Activated CD4-positive, alpha-beta T cell treated with anti-CD3 and anti-CD28 coated beads, Interleukin-2, amount 50 U/mL, for 48 hours (primary cell): ENCODE measurements at regions not wholly inside any gene's neighbourhood (a gene's known extent, or its start where the extent isn't known, plus 50 kb on each side); places are given as distances from the start of the nearest gene placed in this dataset.

Experiments
- DNase-seq, 2 experiments: peaks; one replicate each; pipeline ENCODE4 v3.0.0-alpha.2; 2020

DNA sequence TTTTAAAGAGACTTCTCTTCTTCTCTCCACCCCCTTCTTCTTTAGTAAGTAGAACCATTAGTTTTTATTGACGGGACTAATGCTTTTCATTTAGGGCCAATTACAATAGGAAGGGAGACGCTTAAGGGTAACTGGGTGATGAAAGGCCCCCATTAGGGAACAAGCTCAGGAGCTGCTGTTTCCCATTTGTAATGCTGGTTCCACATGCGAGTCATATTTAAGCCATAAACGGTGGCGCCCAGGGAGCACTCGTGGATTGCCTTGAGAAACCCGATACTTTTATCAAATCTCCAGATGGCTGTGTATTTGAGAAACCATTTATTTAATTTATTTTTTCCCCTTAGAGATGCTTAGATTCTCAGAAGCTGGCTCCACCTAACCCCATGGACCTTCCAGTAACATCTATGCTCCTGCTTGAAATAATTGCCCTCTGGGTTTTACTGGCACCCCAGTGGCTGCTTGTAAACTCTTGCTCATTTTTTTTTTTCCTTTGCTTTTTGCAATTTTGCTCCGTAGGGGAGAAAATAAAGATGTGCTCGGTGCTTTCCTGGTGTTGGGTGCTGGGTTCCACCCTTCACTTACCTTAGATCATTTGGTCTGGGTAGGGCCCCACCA lies 124.2 kb upstream of the MSX1 start:
- DNase-seq: no peak

DNA sequence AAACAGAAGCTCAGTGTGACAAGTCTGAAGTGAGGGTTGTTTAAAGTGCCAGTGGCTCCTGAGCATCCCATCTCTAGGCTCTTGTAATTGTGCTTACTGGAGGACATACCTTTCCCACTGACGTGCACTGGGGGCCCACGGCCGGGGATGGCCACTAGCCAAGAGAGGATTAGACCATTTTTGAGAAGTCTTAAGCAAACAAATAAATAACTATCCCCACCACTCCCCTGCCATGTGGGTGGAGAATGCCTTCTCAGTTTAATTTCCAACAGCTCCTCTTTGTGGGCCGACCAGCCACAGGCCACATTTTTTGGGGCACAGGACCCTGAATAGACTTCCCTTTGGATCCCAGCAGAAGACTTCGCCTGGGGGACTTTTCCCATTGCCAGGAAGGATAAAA lies 125.0 kb upstream of the MSX1 start:
- DNase-seq: no peak

DNA sequence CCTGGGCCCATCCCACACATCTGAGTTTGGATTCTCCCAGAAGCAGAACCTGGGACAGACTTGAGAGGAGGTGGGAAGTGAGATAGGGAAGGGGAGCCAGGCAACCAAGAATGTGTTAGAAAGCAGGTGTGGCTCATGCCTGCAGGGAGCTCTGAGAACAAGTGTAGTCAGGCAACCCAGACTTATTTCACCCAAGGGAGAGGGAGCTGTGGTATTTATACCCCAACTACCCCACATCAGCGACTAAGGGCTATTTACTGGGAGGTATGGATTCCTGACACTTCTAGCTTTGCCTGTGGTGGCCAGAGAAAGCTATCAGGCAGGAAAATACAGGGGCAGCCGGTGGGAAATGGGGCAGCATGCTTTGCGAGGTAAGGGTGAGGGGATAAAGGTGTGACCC lies 125.8 kb upstream of the MSX1 start:
- no peak for DNase-seq

DNA sequence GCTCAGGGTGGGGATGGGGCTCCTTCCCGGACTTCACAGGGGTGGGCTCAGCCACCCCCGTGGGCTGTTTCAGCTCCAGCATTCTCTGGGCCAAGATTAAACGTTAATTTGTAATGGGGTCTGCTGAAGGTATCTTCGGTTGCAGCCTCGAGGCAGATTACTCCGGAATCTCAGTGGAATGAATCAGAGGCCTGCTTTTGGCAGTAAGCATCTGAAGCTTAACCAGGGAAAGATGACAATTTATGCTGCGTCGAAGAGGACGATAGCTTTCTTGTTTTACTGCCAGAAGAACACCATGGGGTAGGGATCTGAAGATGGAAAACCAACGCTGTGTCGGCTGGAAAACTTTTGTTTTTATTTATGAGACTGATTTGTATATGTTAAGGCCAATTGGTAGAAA lies 129.2 kb upstream of the MSX1 start:
- no peak for DNase-seq

DNA sequence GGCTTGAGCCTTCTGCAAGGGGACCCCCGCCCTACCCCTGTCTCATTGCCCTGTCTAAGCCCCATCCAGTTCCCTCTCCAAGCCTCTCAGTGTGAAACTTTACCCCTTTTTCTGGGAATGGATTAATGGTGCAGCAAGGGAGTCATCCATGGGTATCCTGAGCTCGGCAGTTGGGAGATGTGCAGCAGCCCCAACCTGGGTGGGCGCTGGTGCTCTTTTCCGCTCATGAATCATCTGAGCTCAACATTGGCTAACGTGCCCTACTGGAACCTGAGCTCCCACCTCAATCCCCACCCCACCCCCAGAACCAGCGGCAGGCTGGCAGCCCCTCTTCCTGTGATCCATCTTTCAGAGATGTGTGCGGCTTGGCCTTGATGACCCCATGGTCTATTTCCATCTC lies 130.3 kb upstream of the MSX1 start:
- no peak for DNase-seq

DNA sequence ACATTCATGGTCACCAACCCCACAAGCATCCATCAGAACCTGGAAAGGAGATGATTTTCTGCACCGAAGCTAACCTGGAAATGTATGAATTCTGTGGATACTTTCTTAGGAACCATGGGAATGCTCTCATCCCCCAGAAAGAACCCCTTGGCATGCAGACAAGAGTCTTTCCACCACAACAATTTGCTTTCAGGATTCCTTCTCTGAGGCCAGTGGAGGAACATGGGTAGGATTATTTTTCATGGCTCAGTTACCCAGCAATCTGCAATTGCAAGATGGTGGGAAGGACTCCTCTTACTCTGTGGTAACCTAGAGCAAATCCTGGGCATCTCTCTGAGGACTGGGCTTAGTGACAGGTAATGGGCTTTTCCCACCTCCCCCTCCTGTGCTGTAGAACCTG lies 131.9 kb upstream of the MSX1 start:
- no peak for DNase-seq

DNA sequence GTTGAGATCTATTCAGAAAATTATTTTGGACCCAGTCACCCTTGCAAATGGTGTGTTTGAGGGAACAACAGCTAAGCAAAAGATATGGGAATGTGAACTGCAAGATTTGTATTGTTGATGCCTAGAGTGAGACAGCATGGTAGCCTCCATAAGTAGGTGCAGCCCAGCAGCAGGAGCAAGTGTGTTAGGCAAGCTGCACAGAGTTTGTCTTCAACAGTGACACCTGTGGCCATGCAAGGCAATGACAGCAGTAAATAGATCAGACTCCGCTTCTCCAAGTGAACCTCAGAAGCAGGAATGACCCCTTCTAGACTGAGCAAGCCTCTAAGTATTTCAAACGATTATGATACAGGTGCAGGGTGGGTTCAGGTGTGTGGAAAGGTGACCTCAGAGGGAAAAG lies 133.4 kb upstream of the MSX1 start:
- DNase-seq: no peak

DNA sequence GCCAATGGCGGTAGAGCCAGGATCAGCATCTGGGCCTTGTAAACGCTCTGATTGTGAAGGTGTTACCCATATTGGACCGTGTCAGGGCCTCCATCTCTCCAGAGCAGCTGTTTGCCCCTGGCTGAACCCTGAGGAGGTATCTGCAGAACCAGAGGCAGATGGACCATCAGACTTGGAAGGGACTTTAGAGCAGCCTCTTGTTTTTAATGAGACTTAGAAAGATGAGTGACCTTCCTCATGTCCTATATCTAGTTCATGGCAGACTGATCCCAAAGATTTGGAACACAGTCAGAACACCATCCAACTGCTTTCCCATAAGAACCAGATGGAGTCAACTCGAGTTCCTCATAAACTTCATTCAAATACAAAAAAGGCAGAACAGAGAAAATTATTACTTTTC lies 135.1 kb upstream of the MSX1 start:
- DNase-seq: no peak

DNA sequence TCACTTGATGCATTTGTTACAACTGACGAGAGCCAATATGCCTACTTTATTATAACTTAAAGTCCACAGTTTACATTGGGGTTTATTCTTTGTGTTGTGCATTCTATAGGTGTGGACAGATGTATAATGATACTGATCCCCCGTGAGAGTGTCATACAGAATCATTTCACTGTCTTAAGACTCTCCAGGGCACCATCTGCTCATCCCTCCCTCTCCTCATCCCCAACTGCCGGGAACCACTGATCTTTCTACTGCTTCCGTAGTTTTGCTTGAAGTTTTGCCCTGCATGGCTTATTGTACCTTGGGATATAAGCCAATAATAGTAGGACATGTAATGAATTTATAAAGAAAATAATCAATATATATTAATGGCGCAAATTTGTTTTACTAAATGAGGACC lies 137.8 kb upstream of the MSX1 start:
- DNase-seq: no peak

DNA sequence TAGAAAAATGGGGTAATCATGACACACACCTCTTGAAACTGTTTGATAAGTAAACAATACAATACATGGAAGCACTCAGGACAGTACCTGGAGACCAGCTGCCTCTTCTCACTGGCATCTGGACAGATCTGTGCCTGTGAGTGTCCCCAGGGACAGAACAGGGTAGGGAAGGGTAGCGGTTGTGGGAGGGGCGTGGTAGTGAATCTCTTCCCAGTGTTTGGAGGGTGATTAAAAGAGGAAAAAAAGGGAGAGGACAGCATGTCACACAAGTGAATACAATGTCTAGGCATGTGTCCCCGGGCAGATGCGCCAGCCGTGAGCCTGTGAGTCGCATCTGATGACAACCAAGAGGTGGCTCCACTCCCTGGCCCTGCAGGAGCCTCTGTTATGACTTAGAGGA lies 138.8 kb upstream of the MSX1 start:
- DNase-seq: no peak

DNA sequence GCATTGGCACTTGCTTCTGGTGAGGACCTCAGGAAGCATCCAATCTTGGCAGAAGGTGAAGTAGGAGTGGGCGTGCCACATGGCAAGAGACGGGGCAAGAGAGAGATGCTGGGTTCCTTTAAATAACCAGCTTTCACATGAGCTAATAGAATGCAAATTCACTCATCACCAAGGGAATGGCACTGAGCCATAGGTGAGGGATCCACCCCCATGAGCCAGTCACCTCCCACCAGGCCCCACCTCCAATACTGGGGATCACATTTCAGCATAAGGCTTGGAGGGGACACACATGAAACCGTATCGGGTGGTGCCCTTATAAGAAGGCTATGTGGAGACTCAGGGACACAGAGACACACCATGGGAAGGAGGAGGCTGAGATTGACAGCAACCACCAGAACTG lies 140.0 kb upstream of the MSX1 start:
- DNase-seq: no peak

DNA sequence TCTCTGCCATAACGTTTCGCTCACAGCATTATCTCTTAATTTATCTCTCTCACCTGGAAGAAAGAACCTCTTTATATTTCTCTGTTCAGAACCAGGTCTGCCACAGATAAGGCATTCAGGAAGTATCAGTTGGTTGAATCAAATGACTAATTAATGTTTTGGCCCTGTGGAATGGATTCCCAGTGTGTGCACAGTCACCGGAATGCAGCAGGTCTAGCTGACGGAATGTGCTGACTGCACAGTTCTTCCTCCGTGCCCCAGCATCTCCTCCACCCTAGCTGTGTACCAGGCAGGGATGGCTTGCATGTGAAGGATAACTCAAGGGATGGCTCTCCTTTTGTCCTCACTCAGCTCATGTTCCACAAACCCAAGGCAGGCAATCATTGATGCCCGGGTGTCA lies 141.8 kb upstream of the MSX1 start:
- DNase-seq: no peak

DNA sequence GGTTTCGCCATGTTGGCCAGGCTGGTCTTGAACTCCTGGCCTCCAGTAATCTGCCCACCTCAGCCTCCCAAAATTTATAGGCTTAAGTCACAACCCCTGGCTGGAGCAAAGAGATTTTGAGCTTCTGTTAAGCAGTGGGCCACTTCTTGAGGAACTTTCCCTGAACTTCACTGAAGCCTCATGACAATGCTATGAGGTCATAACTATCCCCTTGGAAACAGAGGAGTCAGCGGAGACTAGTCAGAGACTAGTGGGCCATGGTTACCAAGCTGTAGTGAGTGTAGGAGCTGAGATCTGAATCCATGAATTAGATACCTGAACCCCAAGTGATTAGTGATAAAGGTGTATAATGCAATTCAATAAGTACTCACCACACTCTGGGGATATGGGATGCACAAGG lies 145.1 kb upstream of the MSX1 start:
- DNase-seq: no peak

DNA sequence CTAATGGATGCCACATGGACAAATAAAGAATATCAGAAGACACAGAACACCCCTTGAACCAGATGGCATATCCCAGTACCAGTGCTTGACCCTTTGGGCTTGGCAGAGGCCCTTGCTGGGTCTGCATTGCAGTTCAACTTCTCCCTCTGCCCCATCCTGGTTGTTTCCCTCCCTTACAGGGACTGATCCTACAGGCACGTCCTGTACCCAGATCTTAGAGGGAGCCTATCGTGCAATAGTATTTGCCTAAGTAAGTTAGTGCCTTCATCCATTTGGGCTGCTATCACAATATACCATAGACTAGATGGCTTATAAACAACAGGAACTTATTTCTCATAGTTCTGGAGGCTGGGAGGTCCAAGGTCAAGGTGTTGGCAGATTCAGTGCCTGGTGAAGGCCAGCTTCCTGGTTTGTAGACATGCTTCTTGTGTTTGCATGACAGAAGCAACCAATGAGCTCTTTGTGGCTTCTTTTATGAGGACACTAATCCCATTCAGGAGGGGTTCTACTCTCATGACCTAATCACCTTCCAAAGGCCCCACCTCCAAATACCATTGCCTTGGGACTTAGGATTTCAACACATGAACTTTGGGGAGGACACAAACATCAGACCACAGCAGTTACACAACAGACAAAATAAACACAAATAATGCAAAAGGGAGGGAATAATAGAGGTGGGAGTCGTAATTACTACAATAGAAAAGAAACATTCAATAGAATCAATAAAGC lies 146.5 kb upstream of the MSX1 start:
- no peak for DNase-seq

DNA sequence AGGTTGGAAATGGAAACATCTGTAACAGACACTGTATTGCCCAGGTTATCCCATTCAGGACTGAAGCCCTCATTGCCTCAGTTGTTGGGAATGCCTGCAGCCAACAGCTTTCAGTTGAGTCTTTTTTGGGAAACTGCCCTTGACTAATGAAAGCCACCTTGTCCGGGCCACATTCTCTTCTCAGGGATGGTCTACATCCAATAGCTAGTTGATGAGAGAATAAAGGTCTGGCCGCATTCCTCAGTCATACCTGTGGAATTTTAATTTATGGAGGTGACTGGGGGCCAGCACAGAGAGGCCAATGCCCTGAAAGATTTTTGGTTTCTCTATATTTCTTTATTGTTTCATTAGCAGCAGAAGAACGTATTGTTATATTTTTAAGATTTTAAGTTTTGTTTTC lies 147.6 kb upstream of the MSX1 start:
- no peak for DNase-seq

DNA sequence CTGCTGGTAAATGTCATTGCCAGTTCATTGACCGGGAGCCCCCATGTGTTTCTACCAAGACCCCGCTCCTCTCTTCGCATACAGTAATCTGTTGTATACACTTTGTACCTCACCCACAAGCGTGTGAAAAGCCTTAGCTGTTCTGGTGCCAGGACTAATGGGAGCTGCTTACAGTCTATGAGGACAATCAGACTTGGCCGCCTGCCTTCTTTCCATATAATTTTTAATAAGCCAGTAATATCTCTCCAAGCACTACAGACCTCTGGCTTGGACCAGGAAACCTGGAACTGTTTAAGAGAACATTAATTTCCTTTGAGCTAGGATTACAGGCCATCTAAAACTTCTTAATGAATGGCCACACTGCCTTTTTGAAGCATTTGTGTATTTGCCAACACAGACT lies 149.7 kb upstream of the MSX1 start:
- DNase-seq: no peak

DNA sequence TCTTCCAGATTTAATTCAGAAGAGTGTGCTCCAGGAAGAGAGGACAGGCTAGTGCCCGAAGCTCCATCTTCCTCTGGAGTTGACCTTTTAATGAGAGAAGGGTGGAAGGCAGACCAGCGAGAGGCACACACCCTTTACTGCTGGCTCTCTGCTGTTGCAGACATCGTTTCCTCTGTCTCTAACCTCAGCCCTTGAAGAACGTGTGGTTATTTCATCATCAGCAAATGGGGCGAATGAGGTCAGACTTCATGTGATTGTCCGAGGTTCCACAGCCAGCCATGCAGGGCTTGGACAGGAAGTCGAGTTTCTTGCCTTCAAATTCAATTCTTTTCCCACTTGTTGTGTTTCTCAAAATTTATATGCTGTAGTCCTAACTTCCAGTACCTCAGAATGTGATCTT lies 155.2 kb upstream of the MSX1 start:
- no peak for DNase-seq

DNA sequence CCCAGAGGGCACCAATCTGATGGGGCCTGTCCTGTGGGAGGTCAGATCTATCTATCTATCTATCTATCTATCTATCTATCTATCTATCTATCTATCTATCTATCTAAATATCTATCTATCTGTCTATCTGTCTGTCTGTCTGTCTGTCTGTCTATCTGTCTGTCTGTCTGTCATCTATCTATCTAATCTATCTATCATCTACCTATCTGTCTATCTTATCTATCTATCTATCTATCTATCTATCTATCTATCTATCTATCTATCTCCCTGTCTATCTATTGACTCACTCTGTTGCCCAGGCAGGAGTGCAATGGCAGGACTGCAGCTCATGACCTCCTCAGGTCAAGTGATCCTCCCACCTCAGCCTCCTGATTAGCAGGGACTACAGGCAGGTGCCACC lies 155.7 kb upstream of the STX18 start:
- no peak for DNase-seq

DNA sequence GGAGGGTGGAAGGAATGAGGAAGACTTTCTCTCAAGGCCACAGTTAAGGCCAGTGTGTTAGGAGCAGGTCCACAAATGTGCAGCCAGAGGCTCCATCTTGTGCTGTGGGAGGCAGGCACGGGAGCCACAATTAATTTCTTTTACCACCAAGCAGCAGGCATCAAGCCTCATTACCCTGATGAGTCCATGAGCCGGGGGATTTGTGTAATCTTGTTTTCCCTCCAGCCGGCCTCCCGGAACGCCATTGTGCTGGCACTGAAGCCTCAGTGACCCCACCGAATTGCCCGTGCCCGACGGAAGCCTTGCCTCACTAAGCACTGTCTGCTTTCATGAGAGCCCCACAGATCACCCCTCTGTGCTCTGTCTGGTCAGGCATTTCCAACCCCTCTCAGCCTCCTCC lies 154.7 kb upstream of the STX18 start:
- DNase-seq: no peak

DNA sequence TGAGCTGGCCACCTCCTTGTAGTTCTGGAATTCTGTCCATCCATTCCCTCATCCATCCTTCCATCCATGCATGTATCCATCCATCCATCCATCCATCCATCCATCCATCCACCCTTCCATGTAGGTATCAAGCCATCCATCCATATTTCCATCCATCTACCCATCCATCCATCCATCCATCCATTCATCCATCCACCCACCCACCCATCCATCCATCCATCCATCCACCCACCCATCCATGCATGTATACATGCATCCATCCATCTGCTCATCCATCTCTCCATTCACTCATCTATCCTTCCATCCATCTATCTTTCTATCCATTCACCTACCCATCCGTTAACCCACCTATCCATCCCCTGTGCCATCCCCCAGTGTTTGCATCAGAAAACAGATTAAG lies 153.6 kb upstream of the STX18 start:
- no peak for DNase-seq

DNA sequence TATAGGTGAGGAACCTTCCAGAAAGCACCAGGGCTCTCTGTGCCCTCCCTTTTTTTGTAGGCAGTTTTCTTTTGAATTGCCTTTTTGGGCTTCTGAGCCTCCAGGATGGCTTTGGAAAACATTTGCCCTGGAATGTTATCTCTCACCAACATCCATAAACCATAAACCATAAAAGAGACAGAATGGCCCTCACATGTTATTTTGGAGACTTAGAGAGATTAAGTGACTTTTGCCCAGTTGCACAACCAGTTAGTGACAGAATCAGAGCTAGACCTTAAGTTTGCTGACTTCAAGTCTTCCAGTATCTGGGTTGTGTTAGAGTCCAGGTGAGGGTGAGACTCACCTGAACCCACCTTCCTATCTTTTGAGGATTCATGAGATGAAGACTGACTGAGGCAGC lies 153.0 kb upstream of the STX18 start:
- DNase-seq: no peak

DNA sequence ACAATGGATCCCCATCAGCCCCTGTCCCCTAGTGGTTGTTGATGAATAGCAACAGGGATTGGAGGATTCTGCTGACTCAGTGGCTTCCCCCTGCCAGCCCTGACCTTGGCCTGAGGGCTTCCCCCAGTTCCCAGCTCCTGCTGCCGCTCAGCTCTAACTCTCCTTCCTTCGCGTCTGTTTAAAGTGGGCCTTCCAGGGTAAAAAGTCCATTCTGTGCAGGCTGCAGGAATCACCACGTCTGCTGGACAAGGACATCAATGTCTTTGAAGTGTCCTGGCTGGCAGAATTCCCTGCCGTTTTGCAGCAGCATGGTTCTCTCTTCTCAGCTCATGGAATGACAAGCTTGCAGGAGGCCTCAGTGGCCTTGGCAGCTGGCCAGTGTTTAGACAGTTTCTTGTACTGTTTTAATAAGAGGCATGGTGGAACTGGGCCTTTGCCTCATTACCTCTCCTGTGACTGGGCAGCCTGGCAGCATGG lies 152.5 kb upstream of the STX18 start:
- no peak for DNase-seq

DNA sequence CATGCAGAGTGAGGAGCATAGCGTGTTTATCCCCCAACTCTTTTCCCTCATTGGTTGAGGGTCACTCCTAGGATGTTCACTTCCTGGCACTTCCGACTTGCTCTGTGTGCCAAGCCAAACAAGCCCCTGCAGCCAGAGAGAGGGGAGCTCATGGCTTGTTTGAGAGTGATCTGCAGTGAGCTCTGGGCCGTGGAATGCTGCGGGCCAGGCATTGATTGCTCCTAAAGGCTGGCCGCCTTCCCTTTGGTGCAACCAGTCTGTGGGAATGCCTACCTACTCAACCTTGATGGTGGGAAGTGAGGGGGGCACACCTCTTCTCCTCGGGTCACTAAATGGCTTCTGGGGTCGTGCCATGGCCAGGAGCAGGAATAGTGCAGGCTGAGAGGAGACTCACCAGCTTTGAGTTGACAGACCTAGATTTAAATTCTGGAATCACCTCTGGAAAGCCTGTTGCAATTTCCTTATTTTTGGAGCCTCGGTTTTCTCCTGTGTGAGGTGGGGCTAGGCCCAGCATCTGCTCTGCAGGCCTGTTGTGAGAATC lies 152.0 kb upstream of the STX18 start:
- DNase-seq: no peak

DNA sequence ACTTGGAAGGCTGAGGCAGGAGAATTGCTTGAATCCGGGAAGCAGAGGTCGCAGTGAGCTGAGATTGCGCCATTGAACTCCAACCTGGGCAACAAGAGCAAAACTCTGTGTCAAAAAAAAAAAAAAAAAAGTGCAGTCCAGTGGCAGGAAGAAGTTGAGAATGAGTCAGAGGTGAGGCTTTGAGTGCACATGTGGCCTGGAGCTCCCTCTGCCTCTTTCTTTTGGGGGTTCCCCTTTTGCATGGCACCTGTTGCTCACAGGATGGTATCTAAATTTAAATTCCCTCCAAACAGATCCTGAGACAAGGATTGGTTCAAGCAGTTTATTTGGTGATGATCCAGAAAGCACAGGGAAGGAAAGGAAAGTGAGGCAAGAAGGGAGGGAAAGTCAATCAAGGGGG lies 151.4 kb upstream of the STX18 start:
- no peak for DNase-seq

DNA sequence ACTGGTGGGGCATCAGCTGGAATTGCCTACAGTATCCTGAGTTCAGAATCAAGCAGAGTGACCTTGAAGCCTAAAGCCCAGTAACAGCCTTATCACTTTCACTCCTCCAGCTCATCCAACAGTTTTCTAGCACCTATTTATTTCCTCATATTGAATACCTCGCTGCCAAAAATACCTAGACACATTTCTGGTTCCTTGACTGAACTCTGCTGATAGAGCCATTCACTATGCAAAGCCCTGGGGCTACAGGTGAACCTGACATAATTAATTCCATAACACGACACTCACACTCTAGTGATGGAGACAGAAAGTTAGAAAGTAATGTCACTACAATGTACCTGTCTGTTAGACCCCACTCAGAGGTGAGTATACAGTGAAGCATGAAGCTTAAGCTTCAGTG lies 149.0 kb upstream of the STX18 start:
- DNase-seq: no peak
